ENCODE measurements at regions not wholly inside any gene's neighbourhood (a gene's known extent, or its start where the extent isn't known, plus 50 kb on each side); places are given as distances from the start of the nearest gene placed in this dataset.
"Not testable (repeated sequence)": the region's sequence is repeated elsewhere in the genome, so short reads cannot be mapped to it uniquely, and the experiment has no call there.

DNA sequence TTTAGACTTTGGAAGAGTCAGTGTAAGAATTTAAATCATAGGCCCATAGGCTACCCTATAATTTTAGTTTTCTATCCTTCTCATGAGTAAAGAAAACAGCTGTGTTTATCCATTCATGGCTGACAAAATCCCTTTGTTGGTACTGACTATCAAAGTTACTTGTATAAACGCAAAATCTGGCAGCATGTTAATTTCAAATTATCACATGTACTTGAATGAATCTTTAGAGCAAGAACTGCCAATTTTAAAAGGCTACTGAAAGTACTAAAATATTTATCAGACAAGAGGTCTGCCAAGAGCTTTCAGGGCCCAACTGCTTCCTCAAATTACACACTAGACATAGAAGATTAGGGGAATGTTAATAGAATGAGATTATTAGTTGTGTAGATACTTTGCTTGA lies 66.6 kb downstream of the MYL12B start:
- no peak for DNase-seq

- no peak for DNase-seq
Measured at GRCh38 chr18:3329471-3329870, 67.5 kb downstream of the MYL12B start.

DNA sequence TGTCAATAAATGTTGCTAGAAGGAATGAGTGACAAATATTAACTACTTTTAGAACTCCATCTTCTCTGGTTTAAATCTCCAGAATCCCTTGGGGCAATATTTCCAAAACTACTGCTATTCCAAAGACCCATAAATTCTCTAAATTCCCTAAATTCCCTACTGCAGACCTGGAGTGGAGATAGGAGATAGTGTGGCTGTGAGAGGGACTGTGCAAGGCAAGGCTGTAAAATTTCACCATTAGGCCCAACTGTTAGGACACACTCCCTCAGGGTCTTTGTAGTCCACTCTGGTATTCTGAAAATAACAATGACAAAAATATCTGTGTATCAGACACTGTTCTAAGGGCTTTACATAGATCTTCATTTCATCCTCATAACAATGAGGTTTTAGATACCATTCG lies 67.9 kb downstream of the MYL12B start:
- no peak for DNase-seq

GRCh38 chr18:3330622-3331021 lies 68.7 kb downstream of the MYL12B start:
- DNase-seq, result no peak

DNA sequence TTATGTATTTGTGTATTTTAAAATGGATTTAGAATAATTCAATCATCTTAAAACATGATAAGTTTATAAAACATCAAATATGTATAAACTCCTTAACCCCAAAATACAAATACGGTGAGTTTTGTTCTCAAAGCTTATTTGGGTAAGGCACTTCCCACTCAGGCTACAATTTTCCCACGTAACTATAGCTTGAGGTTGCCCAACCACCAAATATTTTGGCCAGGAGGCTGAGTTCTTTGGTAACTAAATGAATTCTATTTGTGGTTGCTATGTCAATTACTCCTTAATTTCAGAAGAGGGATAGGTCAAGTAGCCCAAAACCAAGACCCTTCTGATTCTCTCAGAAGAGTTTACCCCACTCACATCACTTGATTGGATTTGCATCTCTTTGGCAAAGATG lies 70.4 kb downstream of the MYL12B start:
- no peak for DNase-seq

GRCh38 chr18:3333056-3333720 lies 71.3 kb downstream of the MYL12B start:
- no peak for DNase-seq

GRCh38 chr18:3333721-3334386 lies 71.9 kb downstream of the MYL12B start:
- no peak for DNase-seq

GRCh38 chr18:3340015-3340681 lies 78.2 kb downstream of the MYL12B start:
- DNase-seq, result no peak

DNA sequence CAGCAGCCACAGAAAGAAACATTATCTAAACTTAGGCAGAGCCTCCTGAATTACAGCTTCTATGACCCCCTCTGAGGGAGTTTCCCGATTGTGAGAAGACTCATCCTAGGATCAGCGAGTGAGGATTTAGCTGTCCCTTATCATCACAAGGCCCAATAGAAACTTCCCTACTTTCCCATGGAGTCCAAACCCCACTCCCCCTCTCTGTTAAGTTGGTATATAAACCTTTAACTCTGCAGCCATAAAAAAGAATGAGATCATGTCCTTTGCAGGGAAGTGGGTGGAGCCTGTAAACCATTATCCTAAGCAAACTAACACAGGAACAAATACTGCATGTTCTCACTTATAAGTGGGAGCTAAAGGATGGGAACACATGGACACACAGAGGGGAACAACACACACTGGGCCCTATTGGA lies 78.8 kb downstream of the MYL12B start:
- no peak for DNase-seq

DNA sequence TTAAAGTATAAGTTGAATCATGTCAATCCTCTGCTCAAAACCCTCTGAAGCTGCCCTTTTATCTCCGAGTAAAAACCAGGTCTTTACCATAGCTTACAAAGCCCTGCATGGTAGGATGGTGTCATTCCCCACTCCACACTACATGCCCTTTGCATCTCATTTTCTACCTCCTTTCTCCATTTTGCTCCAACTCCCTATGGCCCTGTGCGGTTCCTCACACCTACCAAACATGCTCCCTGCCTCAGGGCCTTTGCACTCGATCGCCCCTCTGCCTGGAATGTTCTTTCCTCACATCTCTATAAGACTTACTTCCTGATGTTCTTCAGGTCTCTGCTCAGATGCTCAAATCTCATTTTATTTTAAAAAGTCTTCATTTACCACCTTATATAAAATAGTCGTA lies 80.7 kb downstream of the MYL12B start:
- no peak for DNase-seq

DNA sequence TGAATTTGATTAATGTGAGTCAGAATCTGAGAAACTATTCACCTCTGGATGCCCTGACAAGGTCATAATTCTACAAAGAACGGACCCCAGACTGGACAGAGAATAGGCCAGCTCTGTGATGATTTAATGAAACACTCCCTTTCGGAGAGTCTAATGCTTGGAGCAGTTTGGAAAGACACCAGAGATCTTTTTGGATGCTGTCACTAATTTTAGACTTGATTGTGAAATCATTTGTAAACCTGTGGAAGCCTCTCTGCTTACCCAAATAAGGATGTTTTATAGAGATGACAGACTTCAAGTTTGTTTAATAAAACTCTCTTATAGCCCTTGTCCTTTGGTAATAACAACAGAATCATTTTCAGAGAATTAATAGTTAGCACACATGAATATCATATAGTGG lies 83.5 kb downstream of the MYL12B start:
- DNase-seq, result no peak

DNA sequence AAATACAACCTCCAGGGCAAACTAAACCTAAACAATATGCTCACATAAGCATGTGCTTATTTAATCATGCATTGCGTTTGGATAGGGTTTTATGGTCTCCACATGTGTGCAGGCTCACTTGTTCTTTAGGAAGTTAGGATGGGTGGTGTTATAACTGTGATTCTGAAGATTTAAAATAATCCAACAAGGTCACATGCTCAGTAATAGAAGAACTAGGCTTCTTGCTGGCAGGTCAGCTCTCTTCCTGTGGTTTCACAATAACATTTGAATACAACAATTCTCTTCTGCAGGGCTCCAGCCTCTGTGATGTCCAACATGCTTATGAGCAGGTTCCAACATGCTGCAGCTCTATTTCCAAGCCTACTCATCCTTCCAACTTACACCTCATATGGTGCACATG lies 84.0 kb downstream of the MYL12B start:
- DNase-seq, result no peak

DNA sequence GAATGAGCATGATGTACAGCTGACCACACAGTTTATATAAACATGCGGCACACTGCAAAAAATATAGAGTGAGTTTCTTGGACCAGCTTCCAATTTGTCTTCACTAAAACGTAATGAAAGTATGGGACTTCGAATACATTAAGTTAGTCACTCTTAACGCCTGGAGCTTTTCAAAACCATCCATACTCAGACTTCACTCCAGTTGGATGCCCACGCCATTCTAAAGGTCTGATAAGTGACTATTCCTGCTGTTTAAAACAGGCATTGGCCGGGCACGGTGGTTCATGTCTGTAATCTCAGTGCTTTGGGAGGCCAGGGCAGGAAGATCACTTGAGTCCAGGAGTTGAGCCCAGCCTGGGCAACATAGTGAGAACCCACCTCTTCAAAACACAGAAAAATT lies 84.6 kb downstream of the MYL12B start:
- no peak for DNase-seq

DNA sequence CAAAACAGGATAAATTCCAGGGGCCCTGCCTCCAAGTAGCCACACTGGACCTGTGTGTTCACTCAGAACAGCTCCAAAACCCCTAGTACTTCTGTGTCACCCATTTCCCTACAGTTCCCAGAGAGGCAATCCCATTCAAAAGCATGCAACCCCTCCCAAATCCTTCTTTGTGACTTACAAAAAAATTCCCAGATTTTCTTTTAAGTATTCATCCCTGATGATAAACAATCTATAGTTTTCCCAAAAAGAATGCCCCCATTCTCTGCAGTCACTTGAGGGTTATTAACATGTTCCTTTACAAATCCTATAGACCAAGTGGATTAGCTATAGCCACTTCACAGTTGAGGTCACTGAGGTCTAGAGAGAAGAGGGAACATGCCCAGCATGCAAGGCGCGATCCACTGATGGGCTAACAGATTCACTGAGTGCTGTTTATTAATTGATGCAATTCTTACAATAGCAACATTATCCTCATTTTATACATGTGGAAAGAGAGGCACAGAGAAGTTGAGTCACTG lies 85.4 kb downstream of the MYL12B start:
- DNase-seq, result no peak

DNA sequence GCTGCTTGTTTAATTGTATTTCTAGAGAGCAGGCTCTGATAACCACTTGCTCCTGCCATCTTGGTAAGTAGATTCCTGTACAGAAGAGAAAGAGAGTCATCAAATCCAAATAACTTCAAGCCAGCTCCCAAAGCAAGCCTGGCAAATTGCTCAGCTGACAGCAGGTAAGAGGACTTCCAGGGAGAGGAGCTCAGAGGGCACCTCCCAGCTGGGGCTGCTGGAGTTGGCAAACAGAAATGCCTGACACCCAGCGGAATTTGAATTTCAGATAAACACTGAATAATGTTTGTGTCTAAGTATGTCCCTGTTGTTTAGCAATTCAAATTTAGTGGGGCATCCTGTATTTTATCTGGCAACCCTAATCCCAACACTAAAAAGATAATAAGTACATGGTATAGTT lies 86.2 kb downstream of the MYL12B start:
- no peak for DNase-seq

DNA sequence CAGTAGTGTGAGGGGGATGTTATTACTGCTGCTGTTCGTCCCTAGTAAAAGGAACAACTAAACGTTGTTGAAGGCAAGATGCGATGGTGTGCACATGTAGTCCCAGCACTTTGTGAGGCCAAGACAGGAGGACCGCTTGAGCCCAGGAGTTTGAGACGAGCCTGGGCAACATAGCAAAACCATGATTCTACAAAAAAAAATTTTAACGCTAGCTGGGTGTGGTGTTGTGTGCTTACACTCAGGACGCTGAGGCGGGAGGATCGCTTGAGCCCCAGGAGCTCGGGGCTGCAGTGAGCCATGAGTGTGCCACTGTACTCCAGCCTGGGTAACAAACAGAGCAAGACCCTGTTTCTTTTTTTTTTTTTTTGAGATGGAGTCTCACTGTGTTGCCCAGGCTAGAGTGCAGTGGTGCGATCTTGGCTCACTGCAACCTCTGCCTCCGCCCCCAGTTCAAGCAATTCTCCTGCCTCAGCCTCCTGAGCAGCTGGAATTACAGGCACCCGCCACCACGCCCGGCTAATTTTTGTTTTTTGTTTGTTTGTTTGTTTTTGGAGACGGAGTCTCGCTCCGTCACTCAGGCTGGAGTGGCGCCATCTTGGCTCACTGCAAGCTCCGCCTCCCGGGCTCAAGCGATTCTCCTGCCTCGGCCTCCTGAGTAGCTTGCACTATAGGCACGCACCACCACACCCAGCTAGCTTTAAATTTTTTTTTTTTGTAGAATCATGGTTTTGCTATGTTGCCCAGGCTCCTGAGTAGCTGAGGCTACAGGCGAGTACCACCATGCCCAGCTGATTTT lies 87.3 kb downstream of the MYL12B start:
- not testable (repeated sequence) for DNase-seq

DNA sequence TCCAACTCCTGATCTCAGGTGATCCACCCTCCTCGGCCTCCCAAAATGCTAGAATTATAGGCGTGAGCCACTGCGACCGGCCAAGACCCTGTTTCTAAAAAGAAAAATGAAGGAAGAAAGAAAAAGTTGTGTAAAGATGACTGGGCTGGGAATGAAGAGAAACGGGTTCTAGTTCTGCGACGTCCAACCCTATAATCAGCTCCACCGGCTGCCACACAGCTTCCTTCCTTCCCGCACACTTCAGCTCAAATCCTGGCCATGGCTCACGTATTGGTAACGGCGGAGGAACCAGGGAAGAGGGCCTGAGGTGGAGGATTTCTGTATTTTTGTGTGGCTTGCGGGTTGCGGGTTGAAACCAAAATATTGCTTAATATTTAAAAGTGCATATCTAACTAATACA lies 88.1 kb downstream of the MYL12B start:
- no peak for DNase-seq

- no peak for DNase-seq
Measured at GRCh38 chr18:3350566-3351527, 88.9 kb downstream of the MYL12B start.

- no peak for DNase-seq
Measured at GRCh38 chr18:3354506-3354905, 92.6 kb downstream of the MYL12B start.

- DNase-seq, result no peak
Measured at GRCh38 chr18:3356614-3357013, 93.4 kb upstream of the TGIF1 start.

- no peak for DNase-seq
Measured at GRCh38 chr18:3357516-3357915, 92.5 kb upstream of the TGIF1 start.

GRCh38 chr18:3358310-3358709 lies 91.7 kb upstream of the TGIF1 start:
- DNase-seq, result no peak
